CD4-positive, alpha-beta T cell treated with Interleukin-4 for 4 hours (primary cell): ENCODE measurements at regions not wholly inside any gene's neighbourhood (a gene's known extent, or its start where the extent isn't known, plus 50 kb on each side); places are given as distances from the start of the nearest gene placed in this dataset.

Source experiments
- DNase-seq: peaks from one replicate; pipeline ENCODE4 v3.0.0-alpha.2; 2020

DNA sequence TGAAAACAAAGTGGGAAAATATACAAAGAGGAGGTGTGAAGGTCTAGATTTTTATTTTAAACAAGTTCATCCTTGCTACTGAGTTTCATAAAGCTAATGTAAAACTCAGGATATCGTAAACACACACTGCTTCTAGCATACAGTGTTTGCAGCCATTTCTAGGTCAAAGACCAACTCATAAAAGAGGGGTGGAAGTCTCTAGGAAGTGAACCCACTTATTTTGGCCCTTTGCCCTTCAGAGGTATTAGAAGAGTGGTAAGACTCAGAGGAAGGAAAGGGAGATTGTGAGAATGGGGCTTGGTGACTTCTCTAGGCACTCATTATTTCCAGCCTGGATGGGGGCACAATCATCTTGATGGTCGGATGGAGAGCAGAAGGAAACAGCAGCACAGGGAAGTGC is 91.2 kb downstream of the TNFSF18 start:
- DNase-seq, result no peak

DNA sequence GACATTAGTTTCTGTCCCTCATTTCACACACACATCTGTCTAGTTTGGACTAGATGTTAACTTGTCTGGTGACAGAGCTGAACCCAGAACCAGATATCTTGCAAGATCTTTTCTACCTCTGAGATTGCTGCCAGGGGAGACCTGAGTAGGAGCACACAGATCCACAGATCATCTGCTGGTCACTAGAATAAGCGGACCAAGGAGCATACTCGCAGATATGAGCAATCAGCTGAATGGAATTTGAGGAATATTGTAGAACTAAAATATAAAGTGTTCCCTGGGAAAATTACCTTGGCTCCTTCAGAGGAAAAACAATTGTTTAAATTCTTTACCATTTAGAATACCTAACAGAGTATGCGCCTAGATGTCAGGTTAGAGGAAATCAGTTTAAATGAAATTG is 90.7 kb downstream of the TNFSF18 start:
- no peak for DNase-seq

DNA sequence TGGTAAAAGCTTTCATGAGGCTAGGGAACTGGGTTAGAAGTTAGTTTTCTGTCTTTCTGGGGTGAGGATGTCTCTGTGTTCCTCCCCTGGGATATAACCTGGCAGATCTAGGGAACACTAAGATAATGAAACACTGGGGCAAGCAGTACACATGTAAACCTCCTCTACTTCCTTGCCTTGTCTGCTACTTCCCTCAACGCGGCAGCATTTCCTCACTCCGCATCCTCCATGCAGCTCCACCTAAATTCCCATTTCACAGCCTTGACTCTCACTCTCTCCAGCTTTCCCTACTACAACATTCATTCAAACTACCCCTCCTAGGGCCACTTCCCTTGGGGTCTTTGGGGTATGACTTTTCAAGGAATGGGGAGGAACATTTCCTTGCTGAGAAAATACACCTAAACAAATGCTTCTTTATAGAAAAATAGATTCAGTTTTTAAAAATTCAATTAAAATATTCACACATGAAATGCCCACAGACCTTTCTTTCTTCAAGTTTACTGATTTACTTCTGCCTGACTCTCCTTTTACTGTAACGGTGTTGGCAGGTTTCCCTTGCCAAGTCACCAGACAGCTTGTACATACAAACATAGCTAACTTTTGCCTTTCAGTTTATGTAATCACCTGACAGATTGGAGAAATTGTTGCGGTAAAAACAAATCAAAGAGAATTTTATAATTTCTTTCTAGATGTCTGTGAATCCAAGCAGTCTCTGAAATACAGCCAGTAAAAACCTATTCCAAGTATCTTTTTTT is 90.1 kb downstream of the TNFSF18 start:
- no peak for DNase-seq

DNA sequence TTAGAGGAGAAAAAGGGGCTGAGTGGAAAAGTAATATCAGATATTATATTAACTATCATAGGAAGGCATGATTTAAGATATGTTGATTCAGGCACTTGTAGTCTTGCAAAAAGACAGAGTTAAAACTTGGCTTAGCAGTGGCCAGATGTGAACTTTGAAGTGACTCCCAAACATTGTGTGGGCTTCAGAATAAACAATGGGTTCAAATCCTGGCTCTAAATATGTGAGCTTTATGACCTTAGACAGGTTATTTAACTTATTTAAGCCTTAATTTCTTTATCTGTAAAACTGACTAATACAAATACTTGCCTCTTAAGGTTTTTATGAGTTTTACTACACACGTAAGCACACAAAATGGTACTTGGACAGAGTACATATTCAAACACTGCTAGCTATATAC is 85.9 kb downstream of the TNFSF18 start:
- no peak for DNase-seq

DNA sequence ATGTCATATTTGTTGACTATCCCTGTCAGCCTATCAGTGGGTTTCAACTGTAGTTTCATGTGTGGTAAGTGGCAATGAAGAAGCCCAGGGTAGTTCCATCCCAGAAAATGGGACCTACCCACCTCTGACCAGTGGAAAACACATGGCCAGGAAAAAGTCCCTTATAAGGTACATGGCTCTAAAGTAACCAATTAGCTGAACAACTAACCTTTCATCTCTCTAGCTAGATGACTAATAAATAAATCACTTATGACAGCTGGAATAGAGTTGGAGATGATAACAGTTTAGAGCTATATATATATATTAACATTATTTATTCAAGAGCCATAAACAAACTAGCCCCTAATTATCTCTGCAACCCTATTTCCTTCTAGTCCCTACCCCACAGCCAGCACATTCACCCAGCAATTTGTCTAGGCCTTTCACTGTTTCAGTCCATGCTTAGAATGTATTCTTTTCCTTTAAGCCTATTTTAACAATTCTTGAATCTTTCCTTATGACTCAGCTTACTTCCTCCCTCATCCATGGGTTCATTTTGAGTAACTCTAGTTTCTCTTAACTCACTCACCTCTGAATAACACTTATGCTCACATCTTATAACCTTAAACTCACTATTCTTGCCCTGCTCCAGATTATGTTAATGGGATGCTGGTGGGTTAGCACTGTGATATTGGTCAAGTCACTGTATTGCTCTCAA is 83.7 kb downstream of the TNFSF18 start:
- DNase-seq, result no peak

DNA sequence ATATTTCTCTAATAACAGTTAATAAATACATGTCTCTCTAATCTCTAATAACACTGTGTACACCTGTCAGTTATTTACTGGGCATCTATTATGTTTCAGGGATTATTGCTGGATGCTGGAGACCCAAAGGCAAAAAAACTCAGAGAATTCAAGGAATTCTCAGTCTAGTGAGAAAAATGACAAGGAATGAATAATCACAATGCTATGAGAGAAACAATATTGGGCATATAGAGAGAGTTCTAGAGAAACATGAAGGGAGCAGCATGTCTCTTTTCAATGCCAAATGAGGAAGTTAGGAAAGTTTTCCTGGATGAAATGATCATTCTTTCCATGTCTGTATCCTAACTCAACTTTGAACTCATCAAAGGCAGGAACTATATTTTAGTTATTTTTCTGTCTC is 82.8 kb downstream of the TNFSF18 start:
- no peak for DNase-seq

DNA sequence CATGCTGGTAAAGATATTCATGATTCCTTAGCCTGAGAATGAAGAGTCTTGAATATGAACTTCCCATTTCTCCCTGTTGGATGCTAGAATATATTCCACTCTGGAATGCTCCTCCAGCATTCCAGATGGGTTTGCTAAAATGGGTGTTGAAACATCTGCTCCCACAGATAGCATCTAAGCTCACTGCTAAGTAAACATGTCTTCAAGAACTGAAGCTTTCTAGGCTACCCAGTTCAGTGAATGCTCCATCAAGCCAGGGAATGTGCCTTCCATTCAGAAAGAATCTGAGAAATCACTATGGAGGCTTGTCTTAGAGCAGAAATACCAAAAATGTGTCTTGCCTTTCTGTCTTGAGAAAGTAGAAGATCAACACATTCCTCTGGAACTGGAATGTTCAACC is 81.1 kb downstream of the TNFSF18 start:
- DNase-seq, result no peak

DNA sequence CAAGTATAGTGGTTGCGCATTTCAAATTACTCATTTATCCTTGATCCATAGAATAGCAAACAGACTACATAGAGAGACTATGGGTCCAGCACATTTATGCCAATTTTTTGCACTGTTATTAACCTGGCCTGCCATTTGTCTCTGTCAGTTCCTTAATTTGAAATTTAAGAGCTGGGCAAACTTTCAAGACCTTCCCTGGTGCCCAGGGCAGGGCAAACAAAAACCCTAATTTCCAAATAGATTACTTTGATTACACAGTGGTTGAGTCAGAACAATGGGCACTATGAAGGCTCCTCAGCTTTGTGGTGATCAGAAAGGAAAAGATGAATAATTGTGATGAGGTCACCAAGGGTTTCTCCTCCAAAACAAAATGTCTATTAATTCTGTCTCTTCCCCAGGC is 80.6 kb downstream of the TNFSF18 start:
- no peak for DNase-seq

DNA sequence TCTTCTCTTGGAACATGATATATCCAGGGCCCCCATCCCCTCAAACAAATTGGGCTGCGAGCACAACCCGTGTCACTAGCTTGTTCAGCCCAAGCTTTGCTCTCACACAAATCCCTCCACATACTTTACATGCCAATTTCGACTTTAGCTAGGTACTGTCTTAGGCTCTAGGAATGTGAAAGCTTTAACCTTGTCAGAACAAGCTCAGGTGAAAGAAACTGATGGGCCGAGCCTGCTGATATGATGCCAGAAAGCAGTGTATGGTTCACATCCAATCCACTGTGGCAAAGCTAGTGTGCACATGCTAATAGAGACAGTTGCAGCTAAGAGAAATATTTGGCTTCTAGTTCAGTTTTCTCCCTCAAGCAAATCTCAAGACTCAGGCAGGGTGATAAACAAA is 79.5 kb downstream of the TNFSF18 start:
- DNase-seq, result no peak

DNA sequence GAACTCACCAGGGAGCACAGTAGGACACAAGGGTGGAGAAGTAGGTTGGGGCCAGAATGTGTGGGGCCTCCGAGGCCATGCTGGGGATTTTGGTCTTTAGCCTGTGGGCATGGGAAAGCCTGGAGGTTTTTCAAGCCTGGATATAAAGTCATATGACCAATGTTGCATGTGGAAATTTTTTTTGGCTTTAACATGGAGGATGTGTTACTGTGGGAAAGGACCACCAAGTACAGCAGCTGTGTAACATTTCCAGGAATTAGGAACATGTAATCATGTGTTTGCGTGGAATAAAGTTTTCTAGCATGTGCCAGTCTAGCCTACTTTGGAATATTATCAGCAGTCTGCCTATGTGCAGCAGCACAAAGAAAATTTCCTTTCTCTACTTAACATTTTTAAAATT is 78.5 kb downstream of the TNFSF18 start:
- DNase-seq, result no peak

DNA sequence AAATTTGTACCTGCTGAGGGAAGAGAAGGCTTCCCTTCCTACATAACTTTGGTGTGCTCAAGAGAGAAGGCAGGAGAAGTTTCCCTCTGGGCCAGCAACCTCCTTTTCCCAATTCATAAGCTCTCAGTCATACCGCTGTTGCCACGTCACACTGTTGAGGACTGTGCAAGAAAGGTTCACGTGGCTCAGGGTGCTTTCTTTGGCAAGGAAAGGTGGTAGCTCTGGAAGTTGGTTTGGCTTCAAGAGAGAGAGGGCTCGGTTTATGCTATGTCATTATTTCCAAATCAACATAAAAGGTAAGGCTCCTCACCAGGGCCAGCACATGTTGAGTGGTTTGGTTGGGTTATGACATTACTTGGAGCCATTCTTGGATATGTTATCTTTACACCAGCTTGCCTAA is 77.3 kb downstream of the TNFSF18 start:
- no peak for DNase-seq

DNA sequence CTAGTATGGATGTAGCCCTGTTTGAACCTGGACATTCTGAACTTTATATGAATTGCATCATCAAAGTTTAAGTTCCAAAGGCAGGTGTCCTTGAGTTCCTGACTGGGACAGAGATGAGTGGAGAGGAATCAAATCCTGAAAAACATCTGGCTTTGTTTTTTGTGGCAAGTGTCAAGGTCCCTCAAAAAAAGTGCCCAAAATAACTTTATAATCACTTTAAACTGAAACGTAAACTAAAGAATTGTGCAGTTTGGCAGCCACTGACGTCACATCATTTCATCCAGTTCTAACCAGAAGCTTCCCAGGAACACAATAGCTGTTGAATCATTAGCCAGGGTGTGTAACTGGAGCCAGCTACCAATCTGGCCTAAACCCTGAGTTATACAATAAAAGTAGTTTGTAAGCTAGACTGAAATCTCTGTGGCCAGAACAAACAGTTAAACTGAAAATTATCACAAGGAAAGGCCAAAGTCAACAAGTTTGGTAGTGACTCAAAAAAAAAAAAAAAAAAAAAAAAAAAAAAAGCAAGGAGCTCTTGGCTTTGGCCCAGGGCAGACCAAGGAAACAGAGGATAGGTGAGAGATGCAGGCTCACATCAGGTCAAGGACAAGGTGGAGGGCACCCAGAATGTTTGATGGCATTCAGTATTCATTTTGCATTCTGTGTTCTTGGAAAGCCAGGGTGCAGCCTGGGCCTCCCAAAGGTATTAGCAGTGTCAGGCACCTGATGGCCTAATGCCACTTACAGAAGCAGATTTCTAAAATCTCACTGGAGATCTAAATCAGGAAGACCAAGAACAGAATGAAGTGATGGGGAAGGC is 74.3 kb downstream of the TNFSF18 start:
- no peak for DNase-seq

DNA sequence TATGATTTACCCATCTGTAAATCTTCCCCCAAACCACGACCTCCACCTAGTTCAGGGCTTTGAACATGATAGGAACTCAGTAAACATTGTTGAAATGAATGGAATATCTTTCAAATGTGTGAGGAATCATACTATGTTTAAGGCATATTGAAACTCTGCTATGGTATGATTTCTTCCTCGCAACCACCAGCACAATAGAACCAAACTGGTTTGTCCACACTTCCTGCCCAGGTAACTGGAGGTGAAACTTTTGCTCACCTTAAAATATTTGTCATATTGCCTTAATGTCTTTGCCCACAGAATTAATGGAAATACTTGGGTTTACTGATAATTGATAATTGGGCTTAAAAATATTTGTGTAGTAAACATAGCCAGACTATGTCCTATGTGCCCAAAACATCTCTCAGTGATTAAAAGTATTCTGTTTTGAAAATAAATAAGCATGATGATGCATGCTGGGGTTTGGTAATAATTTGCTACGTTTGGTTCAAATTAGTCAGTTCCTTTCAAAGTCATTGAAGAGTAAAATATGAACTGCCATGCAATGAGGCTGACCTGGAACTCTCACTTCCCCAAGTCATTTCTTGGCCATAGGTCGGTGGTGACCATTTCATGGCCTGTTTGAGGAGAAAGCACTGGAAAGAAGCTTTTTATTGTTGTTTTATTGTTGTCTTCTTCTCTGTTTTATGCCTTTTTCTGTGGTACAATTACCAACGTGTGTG is 73.3 kb downstream of the TNFSF18 start:
- DNase-seq, result no peak

DNA sequence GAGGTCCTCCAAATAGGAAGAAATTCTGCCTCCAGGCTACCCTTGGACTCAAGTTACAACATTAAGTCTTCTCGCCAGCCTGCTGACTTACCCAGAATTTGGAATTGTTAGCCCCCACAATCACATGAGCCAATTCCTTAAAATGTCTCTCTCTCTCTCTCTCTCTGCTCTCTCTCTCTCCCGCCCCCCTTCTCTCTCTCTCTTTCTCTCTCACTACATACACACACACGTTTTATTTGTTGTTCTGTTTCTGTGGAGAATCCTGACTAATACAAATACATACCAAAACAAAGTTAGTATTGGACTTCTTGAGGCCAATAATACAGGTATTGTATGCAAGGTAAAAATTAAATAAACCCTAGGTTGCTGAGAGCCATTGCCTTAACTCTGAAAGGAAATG is 72.1 kb downstream of the TNFSF18 start:
- DNase-seq, result no peak

DNA sequence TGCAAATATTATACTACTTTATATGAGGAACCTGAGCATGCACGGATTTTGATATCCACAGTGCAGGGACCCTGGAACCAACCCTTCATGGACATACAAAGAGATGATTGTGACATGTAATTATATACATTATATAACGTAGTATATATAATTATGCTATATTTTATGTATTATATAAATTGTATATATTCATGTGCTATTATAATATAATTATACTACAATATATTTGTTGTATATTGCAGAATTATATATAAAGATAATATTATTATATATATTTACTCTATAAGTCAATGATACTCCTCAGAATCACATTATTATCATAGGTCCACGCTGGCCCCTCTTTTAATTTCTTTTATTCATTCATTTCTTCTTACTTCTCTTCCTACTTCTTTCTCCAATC is 70.9 kb downstream of the TNFSF18 start:
- DNase-seq, result no peak

DNA sequence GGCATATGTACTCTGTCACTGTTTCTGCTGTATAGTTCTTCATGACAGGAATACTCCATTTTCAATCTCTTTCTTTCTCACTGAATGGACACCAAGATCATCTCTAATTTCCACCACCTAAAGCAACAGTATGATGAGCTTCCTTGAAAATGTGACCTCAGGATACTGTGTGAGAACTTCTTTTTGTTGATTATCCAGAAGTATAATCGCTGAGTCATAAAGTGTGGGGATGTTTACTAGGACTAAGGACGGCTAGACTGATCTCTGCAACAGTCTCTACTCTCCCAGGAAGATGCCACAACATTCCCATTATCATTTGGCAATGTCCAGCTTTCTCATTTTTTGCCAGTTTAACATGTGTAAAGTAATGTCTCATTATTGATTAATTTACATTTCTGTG is 70.3 kb downstream of the TNFSF18 start:
- DNase-seq, result no peak

DNA sequence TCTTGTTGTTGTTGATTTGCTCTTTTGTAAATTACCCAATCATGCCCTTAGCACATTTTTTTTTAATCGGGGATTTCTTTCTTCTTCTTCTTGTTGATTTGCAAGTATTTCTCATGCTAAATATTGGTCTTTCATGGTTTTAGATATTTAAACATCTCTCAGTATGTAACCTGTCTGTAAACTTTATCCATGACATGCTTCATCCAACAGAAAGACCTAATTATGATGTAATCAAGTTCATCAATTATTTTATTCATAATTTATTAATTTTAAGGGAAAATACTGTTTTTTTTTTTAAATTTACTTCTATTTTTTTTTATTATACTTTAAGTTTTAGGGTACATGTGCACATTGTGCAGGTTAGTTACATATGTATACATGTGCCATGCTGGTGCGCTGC is 69.8 kb downstream of the TNFSF18 start:
- DNase-seq, result no peak
